Neutrophil (primary cell): ENCODE measurements at regions not wholly inside any gene's neighbourhood (a gene's known extent, or its start where the extent isn't known, plus 50 kb on each side); places are given as distances from the start of the nearest gene placed in this dataset.

Source experiments
- H3K27ac ChIP-seq: fragments of 200-600 bp; sonication (generic); 2 replicates; pipeline ENCODE4 v1.5.1; 2016; ENCODE audit warnings: mild to moderate bottlenecking, moderate library complexity
- H3K27me3 ChIP-seq: fragments of 200-600 bp; sonication (generic); 2 replicates; pipeline ENCODE4 v1.6.0; 2016; ENCODE audit warnings: mild to moderate bottlenecking
- H3K36me3 ChIP-seq: fragments of 200-600 bp; sonication (generic); 2 replicates; pipeline ENCODE4 v1.5.1; 2017
- H3K4me1 ChIP-seq, 2 experiments: fragments of 200-600 bp in 1 of 2; sonication (generic) in 1 of 2; 1 replicate in 1 of 2; 2 replicates in 1 of 2; pipeline versions ENCODE4 v1.5.1 to v1.6.1; 2013 to 2016; ENCODE audit warnings: low read depth in 1 of 2, low read length in 1 of 2, mild to moderate bottlenecking in 1 of 2, moderate library complexity in 1 of 2; ENCODE audit not compliant: control insufficient read depth in 1 of 2, insufficient read depth in 1 of 2
- H3K4me3 ChIP-seq, 2 experiments: fragments of 200-600 bp in 1 of 2; sonication (generic) in 1 of 2; 1 replicate in 1 of 2; 2 replicates in 1 of 2; pipeline ENCODE4 v1.5.1; 2013 to 2016; ENCODE audit warnings: low read depth in 1 of 2, low read length in 1 of 2, mild to moderate bottlenecking in 1 of 2, moderate library complexity in 1 of 2
- H3K9me3 ChIP-seq: fragments of 200-600 bp; sonication (generic); 2 replicates; pipeline ENCODE4 v1.5.1; 2016
- TF ChIP-seq, protein P1 (sequence below): fragments of 200-600 bp; sonication (generic); IDR thresholded peaks from 2 replicates; pipeline ENCODE4 v1.5.1; 2016; ENCODE audit warnings: antibody characterized with exemption

GRCh38 chr14:95025218-95025617 is 132.1 kb downstream of the DICER1 start:
- TF ChIP-seq, protein P1, sequence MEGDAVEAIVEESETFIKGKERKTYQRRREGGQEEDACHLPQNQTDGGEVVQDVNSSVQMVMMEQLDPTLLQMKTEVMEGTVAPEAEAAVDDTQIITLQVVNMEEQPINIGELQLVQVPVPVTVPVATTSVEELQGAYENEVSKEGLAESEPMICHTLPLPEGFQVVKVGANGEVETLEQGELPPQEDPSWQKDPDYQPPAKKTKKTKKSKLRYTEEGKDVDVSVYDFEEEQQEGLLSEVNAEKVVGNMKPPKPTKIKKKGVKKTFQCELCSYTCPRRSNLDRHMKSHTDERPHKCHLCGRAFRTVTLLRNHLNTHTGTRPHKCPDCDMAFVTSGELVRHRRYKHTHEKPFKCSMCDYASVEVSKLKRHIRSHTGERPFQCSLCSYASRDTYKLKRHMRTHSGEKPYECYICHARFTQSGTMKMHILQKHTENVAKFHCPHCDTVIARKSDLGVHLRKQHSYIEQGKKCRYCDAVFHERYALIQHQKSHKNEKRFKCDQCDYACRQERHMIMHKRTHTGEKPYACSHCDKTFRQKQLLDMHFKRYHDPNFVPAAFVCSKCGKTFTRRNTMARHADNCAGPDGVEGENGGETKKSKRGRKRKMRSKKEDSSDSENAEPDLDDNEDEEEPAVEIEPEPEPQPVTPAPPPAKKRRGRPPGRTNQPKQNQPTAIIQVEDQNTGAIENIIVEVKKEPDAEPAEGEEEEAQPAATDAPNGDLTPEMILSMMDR: no peak
- Histone ChIP-seq H3K4me3 (no peak overlapping the region), H3K4me1 (peaks cover 5 to 14% of the 10 kb centered on the region in 2 experiments), H3K27ac (no peak overlapping the region), H3K36me3 (no peaks in the 10 kb centered on the region), H3K27me3 (no peaks in the 10 kb centered on the region), H3K9me3 (peaks cover 3% of the 10 kb centered on the region)

DNA sequence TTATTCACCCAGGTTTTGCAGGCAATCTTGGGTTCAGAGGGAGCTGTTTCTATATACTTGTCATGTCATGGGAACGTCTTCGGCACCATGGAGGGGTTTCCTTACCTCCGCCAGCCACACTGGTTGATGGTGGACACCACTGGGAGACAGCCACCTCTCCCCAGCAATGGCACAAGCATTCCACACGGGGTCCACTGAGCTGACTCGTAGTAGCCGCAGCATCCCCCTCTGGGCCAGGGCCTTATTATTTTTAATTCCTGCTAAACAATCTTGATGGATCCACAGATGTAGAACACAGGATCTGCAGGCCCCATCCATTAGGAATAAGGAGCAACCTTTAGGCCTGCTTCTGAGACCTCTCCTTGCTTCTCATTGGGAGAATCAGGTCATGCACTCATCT is 132.9 kb downstream of the DICER1 start:
- H3K27ac ChIP-seq: no peak overlapping the region
- H3K4me3 ChIP-seq: no peak overlapping the region
- no peaks in the 10 kb centered on the region for H3K36me3 ChIP-seq
- TF ChIP-seq, protein P1: no peak
- no peaks in the 10 kb centered on the region for H3K27me3 ChIP-seq
- peaks cover 5 to 17% of the 10 kb centered on the region in 2 experiments for H3K4me1 ChIP-seq
- peaks cover 3% of the 10 kb centered on the region for H3K9me3 ChIP-seq

DNA sequence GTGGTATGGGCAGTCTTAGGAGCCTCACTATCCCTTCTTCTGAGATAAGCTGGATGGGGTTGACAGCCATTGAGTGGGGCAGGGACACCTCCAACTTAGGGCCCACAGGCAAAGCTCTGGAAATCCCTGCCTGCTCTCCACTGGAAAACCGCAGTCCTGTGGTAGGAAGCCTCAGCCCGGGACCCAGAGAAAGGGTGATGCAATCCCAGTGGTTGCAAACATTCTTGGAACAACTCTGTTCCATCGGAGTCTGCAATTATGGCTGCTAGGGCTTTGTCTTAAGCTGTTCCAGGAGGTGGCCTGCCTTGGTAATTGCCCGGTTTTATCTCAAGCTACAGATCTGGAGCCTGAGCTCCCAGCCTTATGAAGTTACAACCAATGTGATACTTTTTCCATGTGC is 133.4 kb downstream of the DICER1 start:
- H3K9me3 ChIP-seq: peaks cover 3% of the 10 kb centered on the region
- no peak overlapping the region for H3K27ac ChIP-seq
- H3K36me3 ChIP-seq: no peaks in the 10 kb centered on the region
- no peak overlapping the region for H3K4me3 ChIP-seq
- TF ChIP-seq, protein P1: no peak
- H3K4me1 ChIP-seq: peaks cover 7 to 22% of the 10 kb centered on the region in 2 experiments
- H3K27me3 ChIP-seq: no peaks in the 10 kb centered on the region

DNA sequence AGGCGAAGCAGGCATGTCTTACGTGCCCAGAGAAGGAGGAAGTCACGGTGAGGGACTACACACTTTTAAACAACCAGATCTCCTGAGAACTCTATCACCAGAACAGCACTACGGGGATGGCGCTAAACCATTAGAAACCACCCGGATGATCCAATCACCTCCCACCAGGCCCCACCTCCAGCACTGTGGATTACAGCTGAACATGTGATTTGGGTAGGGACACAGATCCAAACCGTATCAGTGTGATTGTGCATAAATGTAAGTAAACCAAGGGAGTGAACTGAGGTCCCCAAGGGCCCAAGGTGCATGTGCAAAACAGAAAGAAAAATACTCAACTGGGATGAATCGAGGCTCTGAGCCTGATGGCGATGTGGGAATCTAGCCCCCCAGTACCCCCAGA is 134.2 kb downstream of the DICER1 start:
- H3K4me1 ChIP-seq: peaks cover 10 to 25% of the 10 kb centered on the region in 2 experiments
- no peak overlapping the region for H3K27ac ChIP-seq
- no peaks in the 10 kb centered on the region for H3K27me3 ChIP-seq
- no peak overlapping the region for H3K4me3 ChIP-seq
- H3K36me3 ChIP-seq: no peaks in the 10 kb centered on the region
- TF ChIP-seq, protein P1: no peak
- peaks cover 3% of the 10 kb centered on the region for H3K9me3 ChIP-seq

DNA sequence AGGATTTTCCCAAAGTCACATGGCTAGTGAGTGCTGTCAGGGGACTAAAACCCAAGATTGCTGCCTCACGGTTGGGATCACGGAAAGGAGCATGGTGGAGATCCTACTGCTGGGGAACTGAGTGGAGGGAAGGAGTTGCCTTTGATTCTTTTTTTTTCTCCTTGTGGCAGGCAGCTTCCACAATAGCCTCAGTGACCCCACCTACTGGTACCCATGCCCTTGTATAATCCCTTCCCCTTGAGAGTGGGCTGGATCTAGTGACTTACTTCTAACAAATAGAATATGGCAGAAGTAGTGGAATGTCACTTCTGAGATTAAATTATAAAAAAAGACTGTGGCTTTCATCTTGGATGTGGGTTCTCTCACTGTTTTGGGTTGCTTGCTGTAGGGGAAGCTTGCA is 135.7 kb downstream of the DICER1 start:
- Histone ChIP-seq H3K27me3 (peaks cover 11% of the 10 kb centered on the region), H3K4me3 (no peak overlapping the region), H3K4me1 (peaks cover 10 to 25% of the 10 kb centered on the region in 2 experiments), H3K27ac (no peak overlapping the region), H3K36me3 (no peaks in the 10 kb centered on the region), H3K9me3 (peaks cover 3% of the 10 kb centered on the region)
- TF ChIP-seq, protein P1: no peak

DNA sequence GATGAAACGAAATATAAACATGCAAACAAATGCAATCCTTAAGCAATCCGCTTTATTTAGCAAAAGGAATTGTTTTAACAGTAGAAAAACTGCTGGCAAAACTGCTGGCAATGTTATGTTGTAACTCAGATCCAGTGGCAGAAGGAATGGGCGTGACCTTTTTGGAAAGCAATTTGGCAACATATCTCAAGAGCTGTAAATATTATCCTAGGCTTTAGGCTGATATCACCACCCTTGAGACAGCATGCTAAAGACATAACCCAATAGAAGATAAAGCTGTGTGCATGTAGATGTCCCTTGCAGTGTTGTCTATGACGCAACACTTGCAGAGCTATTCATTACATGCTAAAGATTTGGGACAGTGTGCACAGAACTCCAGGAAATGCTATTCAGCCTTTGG is 138.5 kb downstream of the DICER1 start:
- Histone ChIP-seq H3K4me1 (peaks cover 10 to 25% of the 10 kb centered on the region in 2 experiments), H3K36me3 (no peaks in the 10 kb centered on the region)

More for the DNA sequence above, 138.5 kb downstream of the DICER1 start:
- H3K4me3 ChIP-seq: no peak overlapping the region
- TF ChIP-seq, protein P1: no peak
- H3K27ac ChIP-seq: no peak overlapping the region
- peaks cover 11% of the 10 kb centered on the region for H3K27me3 ChIP-seq
- H3K9me3 ChIP-seq: peaks cover 3% of the 10 kb centered on the region
